ENCODE measurements at regions not wholly inside any gene's neighbourhood (a gene's known extent, or its start where the extent isn't known, plus 50 kb on each side); places are given as distances from the start of the nearest gene placed in this dataset.

DNA sequence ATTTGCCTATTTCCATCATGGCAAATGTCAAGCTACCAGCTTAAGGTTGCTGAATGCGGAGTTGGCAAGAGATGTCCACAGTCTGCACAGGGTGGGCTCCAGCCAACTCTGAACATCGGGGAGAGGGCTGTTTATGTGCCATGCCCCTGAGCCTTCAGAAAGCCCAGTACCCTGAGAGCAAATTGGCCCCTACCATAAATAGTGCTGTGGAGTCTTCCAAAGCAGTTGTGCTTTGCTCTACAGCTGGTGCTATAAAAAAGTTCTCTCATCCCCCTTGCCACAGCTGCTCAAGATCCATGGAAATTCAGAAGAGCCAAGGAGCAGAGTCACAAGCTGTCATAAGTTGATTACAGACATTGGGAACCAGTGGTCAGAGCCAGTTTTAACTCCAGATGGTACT, 85.6 kb upstream of the CLDN14 start:
- Mint-ChIP-seq H3K9me3 (no peaks in the 10 kb centered on the region), H3K27me3 (peaks cover 6% of the 10 kb centered on the region), H3K27ac (no peak overlapping the region), H3K4me3 (no peak overlapping the region), H3K4me1 (no peaks in the 10 kb centered on the region), H3K36me3 (ENCODE audit: low read depth) (no peaks in the 10 kb centered on the region)
- POLR2A ChIA-PET = no interaction called here
- no peak for DNase-seq
- CTCF ChIA-PET = no interaction called here

DNA sequence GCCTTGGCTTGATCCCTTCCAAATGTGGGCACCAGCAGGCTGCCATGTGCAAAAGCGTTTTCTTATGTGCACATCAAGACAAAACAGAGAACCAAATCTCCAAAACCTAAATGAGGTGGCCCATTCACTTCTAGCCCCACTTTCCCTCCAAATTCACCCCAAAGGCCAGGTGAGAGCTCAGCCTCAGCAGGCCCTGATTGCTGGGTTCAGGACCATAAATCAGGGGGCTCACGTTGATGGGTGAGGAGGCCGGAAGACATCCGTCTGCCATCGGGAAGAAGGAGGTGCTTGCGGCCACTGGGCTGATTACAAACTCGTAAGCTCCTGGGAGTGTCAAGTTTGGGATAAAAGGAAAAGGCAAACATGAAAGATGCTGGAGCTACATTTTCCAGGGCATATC, 86.7 kb upstream of the CLDN14 start:
- CTCF ChIA-PET = no interaction called here
- no peaks in the 10 kb centered on the region for H3K9me3 Mint-ChIP-seq

DNA sequence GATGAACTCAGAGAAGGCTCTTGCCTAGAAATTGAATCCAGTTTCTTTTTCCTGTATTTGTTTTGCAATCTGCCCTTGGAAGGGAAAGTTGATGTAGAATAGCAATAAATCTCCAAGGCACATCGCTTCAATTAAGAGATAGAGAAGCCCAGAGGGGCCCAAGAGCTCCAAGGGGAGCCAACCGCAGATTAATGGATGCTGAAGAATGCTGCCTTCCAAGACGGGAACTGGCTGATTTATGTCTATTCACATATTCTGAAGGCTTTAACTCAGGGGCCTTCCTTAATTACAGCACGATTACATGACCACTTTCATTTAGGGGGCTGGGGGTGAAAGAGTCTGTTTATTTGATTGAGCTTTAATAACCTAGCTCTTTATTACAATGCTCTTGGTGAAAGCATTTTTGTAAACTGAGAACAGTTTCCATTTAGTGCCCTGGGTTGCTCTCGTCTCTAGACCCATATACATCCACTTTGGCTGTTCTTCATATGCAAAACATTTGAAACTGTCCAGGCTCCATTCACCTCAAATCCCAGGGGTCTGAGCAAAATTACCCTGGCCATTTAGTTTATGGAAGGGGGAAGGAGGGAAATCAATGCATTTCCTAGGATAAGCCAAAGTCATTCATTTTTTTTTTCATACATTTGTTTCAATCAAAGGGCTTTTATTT, 87.4 kb upstream of the CLDN14 start:
- DNase-seq = no peak
- CTCF ChIA-PET = interaction anchor here (0.6 kb wide), 1 partner anchor 1280 kb away, joined by 3 read pairs; no protein-coding TSS in a partner anchor
- POLR2A ChIA-PET = no interaction called here
- H3K4me1 Mint-ChIP-seq = no peaks in the 10 kb centered on the region
- H3K27me3 Mint-ChIP-seq = peaks cover 3% of the 10 kb centered on the region
- no peaks in the 10 kb centered on the region for H3K36me3 Mint-ChIP-seq (ENCODE audit: low read depth)
- no peak overlapping the region for H3K27ac Mint-ChIP-seq
- no peak overlapping the region for H3K4me3 Mint-ChIP-seq
- H3K9me3 Mint-ChIP-seq = no peaks in the 10 kb centered on the region

More for the DNA sequence above, 86.7 kb upstream of the CLDN14 start:
- no peaks in the 10 kb centered on the region for H3K36me3 Mint-ChIP-seq (ENCODE audit: low read depth)
- H3K4me1 Mint-ChIP-seq = no peaks in the 10 kb centered on the region
- no peak overlapping the region for H3K27ac Mint-ChIP-seq
- no peak overlapping the region for H3K4me3 Mint-ChIP-seq
- no peak for DNase-seq
- POLR2A ChIA-PET = no interaction called here
- H3K27me3 Mint-ChIP-seq = peaks cover 4% of the 10 kb centered on the region

DNA sequence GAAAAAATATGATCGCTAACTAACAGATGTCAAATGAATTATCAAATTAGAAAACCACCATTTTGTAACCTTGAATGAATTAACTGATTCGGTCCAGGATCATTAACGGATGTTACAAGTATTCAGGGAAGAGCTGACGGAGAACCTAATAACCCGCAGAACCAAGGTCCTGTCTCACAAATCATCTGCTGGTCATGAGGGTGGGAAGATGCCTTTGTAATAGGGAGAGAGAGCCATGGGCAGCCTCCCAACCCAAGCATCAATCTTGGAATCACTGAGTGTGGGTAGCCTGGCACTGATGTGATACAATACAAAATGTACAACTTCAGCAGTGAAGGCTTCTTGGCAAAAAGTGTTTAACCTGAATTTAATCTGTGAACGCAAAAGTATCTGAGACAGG, 89.6 kb upstream of the CLDN14 start:
- Mint-ChIP-seq H3K27ac (no peak overlapping the region), H3K9me3 (no peaks in the 10 kb centered on the region), H3K4me3 (no peak overlapping the region), H3K27me3 (peaks cover 6% of the 10 kb centered on the region), H3K4me1 (no peaks in the 10 kb centered on the region), H3K36me3 (ENCODE audit: low read depth) (no peaks in the 10 kb centered on the region)
- no peak for DNase-seq
- POLR2A ChIA-PET = no interaction called here
- CTCF ChIA-PET = no interaction called here

DNA sequence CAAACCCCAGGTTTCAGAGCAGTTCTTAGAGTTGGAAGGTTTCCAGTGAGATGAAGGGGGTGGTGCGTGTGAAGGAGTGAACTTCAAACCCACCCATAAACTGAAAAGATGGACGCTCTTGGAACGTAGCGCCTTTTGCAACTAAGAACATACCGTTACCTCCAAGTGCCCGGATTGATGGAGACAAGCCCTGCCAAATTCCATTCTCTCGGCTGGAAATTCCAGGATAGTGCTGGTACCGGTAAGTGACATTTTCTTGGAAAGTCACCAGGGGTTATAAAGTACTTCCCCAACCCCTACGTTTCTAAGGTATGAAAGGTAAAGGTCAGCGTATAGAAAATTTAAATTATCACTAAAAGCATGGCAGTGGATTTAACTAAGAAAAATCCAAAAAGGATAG, 91.6 kb upstream of the CLDN14 start:
- ChIA-PET POLR2A (no interaction called here), CTCF (no interaction called here)
- H3K4me3 Mint-ChIP-seq = no peak overlapping the region
- no peaks in the 10 kb centered on the region for H3K9me3 Mint-ChIP-seq
- H3K4me1 Mint-ChIP-seq = no peaks in the 10 kb centered on the region
- H3K36me3 Mint-ChIP-seq (ENCODE audit: low read depth) = no peaks in the 10 kb centered on the region
- peaks cover 12% of the 10 kb centered on the region for H3K27me3 Mint-ChIP-seq
- DNase-seq = no peak
- H3K27ac Mint-ChIP-seq = no peak overlapping the region

DNA sequence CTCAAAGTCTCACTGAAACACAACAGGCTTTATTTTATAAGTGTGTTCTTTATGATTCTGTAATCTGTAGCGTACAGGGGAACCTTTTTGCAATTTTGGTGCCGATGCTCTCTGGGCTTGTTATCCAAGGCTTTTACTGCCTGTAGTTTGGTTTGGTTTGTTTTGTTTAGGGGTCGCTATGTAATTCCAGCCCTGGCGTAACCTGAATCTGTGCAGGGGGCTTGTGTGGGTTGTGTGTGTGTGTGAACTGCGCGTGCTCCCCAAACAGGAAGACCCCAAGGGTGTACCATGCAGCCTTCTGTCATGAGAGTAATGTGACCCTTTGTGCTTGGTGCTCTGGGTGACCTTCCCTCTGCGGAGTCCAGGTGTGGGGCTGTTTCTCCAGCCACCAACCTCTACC, 92.1 kb upstream of the CLDN14 start:
- Mint-ChIP-seq H3K9me3 (no peaks in the 10 kb centered on the region), H3K4me3 (no peak overlapping the region), H3K27me3 (peaks cover 12% of the 10 kb centered on the region), H3K36me3 (ENCODE audit: low read depth) (no peaks in the 10 kb centered on the region), H3K4me1 (no peaks in the 10 kb centered on the region), H3K27ac (no peak overlapping the region)
- CTCF ChIA-PET = no interaction called here
- no peak for DNase-seq
- POLR2A ChIA-PET = no interaction called here

DNA sequence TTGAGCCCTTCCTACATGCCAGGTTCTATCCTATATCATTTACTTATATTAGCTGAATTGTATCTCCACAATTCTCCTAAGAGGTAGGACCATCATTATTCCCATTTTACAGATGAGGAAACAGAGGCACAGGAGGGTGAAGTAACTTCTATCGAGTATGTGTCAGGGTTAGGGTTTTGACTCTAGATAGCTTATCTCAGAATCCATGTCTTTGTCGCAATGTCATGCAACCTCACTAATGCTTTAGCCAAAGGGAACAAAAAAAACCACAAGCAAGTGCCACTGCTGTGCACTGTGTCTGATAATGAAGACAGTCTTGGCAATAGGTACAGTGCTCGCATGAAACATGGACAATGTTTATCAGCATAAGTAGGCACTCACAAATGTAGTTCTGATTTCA, 95.4 kb upstream of the CLDN14 start:
- ChIA-PET POLR2A (no interaction called here), CTCF (interaction anchor here (1.3 kb wide), 1 partner anchor 70 kb away, joined by 4 read pairs; no protein-coding TSS in a partner anchor)
- DNase-seq = no peak
- Mint-ChIP-seq H3K9me3 (no peaks in the 10 kb centered on the region), H3K4me3 (no peak overlapping the region), H3K36me3 (ENCODE audit: low read depth) (no peaks in the 10 kb centered on the region), H3K4me1 (no peaks in the 10 kb centered on the region), H3K27ac (no peak overlapping the region), H3K27me3 (peaks cover 8% of the 10 kb centered on the region)

DNA sequence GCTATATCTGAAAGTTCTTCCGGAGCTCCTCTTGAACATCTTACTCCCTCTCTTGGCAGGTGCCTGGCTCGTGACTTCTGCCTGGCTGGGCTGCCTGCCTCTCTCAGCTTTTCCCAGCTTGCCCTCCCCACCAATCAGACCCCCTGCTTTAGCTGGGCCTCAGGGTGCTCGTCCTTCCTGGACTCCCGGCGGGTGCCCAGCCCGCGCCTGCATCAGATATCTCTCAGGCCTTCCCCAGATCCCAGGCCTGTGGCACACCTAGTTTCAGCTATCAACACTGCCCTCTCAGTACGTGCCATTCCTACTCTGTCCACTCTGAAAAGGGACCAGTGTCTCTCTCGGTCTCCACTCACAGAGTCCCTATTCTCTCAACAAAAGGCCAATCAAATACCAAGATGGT, 96.5 kb upstream of the CLDN14 start:
- no peaks in the 10 kb centered on the region for H3K36me3 Mint-ChIP-seq (ENCODE audit: low read depth)
- no peak for DNase-seq
- POLR2A ChIA-PET = no interaction called here
- no peak overlapping the region for H3K4me3 Mint-ChIP-seq
- H3K27ac Mint-ChIP-seq = no peak overlapping the region
- peaks cover 12% of the 10 kb centered on the region for H3K27me3 Mint-ChIP-seq
- H3K9me3 Mint-ChIP-seq = no peaks in the 10 kb centered on the region
- H3K4me1 Mint-ChIP-seq = no peaks in the 10 kb centered on the region
- CTCF ChIA-PET = interaction anchor here (1.1 to 1.3 kb wide), 2 partner anchors 54 to 71 kb away, joined by 3 to 4 read pairs; no protein-coding TSS in a partner anchor

DNA sequence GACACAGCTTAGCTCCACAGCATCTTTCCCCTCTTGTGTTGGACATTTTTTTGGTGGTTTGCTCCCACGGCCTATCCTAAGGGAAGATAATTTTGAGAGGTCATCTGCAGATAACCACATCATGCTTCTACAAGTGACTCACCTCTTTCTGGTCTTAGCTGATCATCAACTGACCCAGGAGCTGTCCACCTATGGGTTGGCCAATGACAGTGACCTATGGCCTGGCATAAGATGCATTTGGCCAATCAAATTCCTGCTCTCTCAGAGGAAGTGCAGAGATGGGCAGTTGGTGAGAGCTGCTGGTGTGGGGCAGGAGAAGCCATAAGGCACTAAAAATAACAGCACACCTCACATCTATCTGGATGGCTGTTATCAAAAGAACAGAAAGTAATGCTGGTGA, 100.0 kb upstream of the CLDN14 start:
- CTCF ChIA-PET = no interaction called here

DNA sequence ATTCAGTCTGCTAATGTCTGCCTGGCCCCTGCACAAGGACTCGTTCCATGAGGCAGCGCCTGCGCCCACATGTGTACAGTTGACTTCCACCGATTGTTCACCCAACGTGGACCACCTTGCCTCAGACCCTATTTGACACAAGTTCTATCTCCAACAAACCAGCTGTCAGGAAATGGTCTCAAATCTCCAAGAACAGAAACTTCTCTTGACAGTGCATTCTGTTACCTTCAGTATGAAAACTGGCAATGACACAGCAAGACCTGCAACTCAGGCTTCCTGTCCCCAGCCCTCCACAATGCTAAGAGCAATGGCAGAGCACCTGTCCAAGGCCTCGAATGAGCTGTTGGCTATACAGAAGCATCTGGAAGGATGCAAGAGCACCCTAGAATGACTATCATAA, 102.3 kb upstream of the CLDN14 start:
- Mint-ChIP-seq H3K36me3 (ENCODE audit: low read depth) (no peaks in the 10 kb centered on the region), H3K27me3 (peaks cover 18% of the 10 kb centered on the region), H3K27ac (no peak overlapping the region), H3K4me1 (no peaks in the 10 kb centered on the region), H3K9me3 (no peaks in the 10 kb centered on the region), H3K4me3 (no peak overlapping the region)
- POLR2A ChIA-PET = no interaction called here
- no peak for DNase-seq
- CTCF ChIA-PET = no interaction called here

More for the DNA sequence above, 100.0 kb upstream of the CLDN14 start:
- POLR2A ChIA-PET = no interaction called here
- Mint-ChIP-seq H3K4me1 (no peaks in the 10 kb centered on the region), H3K36me3 (ENCODE audit: low read depth) (no peaks in the 10 kb centered on the region), H3K9me3 (no peaks in the 10 kb centered on the region), H3K27ac (no peak overlapping the region), H3K4me3 (no peak overlapping the region), H3K27me3 (peaks cover 21% of the 10 kb centered on the region)
- DNase-seq = no peak

DNA sequence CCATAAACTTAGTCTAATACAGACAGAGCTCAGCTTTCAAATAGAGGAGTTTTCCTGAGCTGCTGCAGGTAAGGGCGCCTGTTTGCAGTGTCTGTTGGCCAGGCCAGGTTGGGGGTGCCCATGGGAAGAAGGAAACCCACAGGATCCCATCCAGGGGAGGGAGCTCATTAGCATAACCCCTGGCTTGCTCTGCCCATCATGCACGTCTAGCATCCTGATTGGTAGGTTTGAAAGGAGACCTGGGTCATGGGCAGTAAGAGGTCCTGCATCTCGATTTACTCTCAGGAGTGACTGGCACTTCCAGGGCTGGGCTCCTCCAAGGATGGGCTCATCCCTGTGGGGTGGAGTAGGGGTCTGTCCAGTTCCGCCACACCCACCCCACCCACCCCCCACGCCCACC, 103.7 kb upstream of the CLDN14 start:
- no peak for DNase-seq
- Mint-ChIP-seq H3K4me3 (no peak overlapping the region), H3K36me3 (ENCODE audit: low read depth) (no peaks in the 10 kb centered on the region), H3K27ac (no peak overlapping the region), H3K27me3 (peaks cover 18% of the 10 kb centered on the region), H3K4me1 (no peaks in the 10 kb centered on the region), H3K9me3 (no peaks in the 10 kb centered on the region)
- ChIA-PET POLR2A (no interaction called here), CTCF (no interaction called here)

DNA sequence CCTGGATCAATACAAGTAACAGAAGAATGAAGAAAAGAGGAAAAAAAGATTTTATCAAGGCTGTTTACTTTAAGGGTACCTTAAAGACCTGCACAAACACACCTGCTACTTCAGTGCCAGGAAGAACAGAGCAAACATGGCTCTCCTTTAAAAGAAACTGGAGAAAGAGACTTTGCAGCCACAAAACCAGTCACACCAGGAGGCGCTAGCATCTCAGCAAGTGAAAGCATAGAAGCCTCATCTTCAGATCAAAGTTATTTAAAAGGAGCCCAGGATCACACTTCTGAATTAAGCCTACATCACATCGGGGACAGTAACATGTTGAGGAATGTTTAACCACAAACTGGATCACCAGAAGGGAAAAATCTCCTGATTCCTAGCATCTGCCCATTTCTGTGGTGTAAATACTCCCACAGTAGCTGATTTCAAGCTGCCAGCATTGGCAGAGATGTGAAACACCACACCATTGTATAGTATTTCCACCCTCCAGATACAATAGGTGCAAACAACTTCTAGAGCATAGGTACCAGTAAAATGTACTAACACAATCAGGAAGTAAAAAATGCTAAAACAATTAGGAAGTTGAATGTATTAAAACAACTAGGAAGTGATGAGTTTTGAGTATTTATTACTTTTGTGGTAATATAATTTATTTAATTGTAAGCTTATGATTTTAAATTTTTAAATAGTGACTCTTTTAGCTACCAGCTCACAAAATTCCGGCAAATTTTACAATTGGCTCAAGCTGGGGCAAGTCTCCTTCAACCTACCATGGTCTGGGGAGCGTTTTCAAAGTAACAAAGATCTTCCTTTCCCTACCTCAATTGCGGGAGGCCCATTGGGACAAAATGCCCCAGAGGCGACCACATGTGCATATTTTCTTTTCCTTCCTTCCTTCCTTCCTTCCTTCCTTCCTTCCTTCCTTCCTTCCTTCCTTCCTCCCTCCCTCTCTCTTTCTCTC, 105.3 kb upstream of the CLDN14 start:
- Mint-ChIP-seq H3K27me3 (peaks cover 18% of the 10 kb centered on the region), H3K9me3 (no peaks in the 10 kb centered on the region), H3K27ac (no peak overlapping the region), H3K4me3 (no peak overlapping the region), H3K36me3 (ENCODE audit: low read depth) (no peaks in the 10 kb centered on the region), H3K4me1 (no peaks in the 10 kb centered on the region)
- no peak for DNase-seq
- ChIA-PET CTCF (interaction anchor here (1.0 to 1.6 kb wide), 2 partner anchors 10 to 163 kb away, joined by 3 to 4 read pairs; no protein-coding TSS in a partner anchor), POLR2A (no interaction called here)

DNA sequence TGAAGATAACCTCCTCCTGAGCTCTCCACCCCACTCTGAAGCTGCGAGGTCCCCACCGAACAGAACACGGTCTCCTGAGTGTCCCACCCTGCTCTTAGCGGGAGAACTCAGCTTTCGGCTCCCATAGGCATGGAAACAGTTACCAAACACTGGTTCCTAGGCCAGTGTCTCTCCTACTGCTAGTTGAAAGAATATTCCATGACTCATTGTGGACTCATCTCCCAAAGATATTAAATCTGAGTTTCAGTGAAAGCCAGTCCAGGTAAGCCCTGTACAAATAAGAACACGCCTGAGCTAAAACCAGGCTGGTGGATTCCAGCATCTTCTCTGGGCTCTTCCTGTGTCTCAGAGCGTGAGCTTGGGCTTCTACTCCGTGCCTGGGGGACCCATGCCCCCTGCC, 107.5 kb upstream of the CLDN14 start:
- ChIA-PET POLR2A (no interaction called here), CTCF (interaction anchor here (0.6 to 1.6 kb wide), 3 partner anchors 8 to 203 kb away, joined by 3 to 4 read pairs (median 4); no protein-coding TSS in a partner anchor)
- peaks cover 6% of the 10 kb centered on the region for H3K27me3 Mint-ChIP-seq
- H3K4me1 Mint-ChIP-seq = no peaks in the 10 kb centered on the region
- no peaks in the 10 kb centered on the region for H3K9me3 Mint-ChIP-seq
- no peak overlapping the region for H3K4me3 Mint-ChIP-seq
- no peak for DNase-seq
- no peak overlapping the region for H3K27ac Mint-ChIP-seq
- no peaks in the 10 kb centered on the region for H3K36me3 Mint-ChIP-seq (ENCODE audit: low read depth)
